Left ventricle myocardium inferior (tissue), 1 donor: ENCODE measurements at regions not wholly inside any gene's neighbourhood (a gene's known extent, or its start where the extent isn't known, plus 50 kb on each side); places are given as distances from the start of the nearest gene placed in this dataset.

ENCODE experiments used
- DNase-seq: peaks from one replicate; pipeline ENCODE4 v3.0.0-alpha.2; 2020
- H3K27ac ChIP-seq: fragments of 200-600 bp; replicated peaks from 2 replicates; pipeline ENCODE4 v1.8.0; 2021
- H3K27me3 ChIP-seq: fragments of 200-600 bp; 2 replicates; pipeline ENCODE4 v1.8.0; 2021; ENCODE audit warnings: low read depth
- H3K36me3 ChIP-seq: fragments of 200-600 bp; 2 replicates; pipeline ENCODE4 v1.8.0; 2021
- H3K4me1 ChIP-seq: fragments of 200-600 bp; 2 replicates; pipeline ENCODE4 v1.8.0; 2021
- H3K4me3 ChIP-seq: fragments of 200-600 bp; 2 replicates; pipeline ENCODE4 v1.8.0; 2021; ENCODE audit warnings: mild to moderate bottlenecking, moderate library complexity
- H3K9me3 ChIP-seq: fragments of 200-600 bp; replicated peaks from 2 replicates; pipeline ENCODE4 v1.8.0; 2021
- intact Hi-C: fragments of 100-400 bp; cut with micrococcal nuclease; formaldehyde crosslinking; loops from one replicate; pipeline ENCODE4 v1.11.0; 2022
- TF ChIP-seq, protein P1 (sequence below): fragments of 200-600 bp; IDR thresholded peaks from 2 replicates; pipeline ENCODE4 v1.8.0; 2021; ENCODE audit warnings: antibody characterized with exemption, mild to moderate bottlenecking, borderline replicate concordance
- donor health status: DM: no; HTN: yes; CAD: no; lungs with severe emphysema.

- TF ChIP-seq, protein P1, sequence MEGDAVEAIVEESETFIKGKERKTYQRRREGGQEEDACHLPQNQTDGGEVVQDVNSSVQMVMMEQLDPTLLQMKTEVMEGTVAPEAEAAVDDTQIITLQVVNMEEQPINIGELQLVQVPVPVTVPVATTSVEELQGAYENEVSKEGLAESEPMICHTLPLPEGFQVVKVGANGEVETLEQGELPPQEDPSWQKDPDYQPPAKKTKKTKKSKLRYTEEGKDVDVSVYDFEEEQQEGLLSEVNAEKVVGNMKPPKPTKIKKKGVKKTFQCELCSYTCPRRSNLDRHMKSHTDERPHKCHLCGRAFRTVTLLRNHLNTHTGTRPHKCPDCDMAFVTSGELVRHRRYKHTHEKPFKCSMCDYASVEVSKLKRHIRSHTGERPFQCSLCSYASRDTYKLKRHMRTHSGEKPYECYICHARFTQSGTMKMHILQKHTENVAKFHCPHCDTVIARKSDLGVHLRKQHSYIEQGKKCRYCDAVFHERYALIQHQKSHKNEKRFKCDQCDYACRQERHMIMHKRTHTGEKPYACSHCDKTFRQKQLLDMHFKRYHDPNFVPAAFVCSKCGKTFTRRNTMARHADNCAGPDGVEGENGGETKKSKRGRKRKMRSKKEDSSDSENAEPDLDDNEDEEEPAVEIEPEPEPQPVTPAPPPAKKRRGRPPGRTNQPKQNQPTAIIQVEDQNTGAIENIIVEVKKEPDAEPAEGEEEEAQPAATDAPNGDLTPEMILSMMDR = no peak
- Histone ChIP-seq H3K4me1 (peaks cover 4% of the 10 kb centered on the region), H3K27ac (no peak overlapping the region), H3K4me3 (no peak overlapping the region), H3K27me3 (peaks cover 29% of the 10 kb centered on the region), H3K36me3 (no peaks in the 10 kb centered on the region), H3K9me3 (peaks cover 14% of the 10 kb centered on the region)
- intact Hi-C loops = no loop called here
- DNase-seq = no peak
Measured at GRCh38 chr2:239703834-239704233, 303.0 kb upstream of the HDAC4 start.

DNA sequence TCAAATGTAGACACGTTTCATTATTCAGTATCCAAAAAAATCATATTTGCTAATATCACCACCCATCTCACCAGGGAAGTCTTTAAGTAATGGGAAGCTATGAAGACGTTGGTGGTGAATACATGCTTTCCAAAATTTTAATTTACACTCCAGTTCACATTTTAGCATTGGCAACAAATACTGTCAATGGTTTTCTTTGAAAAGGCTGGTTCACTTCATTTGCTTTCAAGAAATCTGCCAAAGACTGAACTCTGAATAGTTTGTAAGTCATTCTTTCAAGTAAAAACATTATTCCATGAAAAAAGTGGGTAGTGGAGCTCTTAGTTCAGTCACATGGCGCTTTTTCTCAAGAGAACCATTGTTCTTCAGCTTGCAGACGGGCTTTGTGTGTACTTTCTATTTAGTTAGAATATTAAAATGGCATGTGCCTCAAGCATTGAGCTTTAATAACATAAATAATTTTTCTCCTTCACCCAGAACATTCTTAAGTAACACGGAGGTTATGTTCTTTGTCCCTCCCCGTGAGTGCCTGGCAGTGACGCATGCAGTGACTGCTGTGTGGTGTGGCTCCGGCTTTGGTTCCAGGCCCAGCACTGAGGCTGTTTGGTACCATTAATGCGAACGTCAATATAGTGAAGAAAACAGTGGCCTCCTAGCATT lies 300.0 kb upstream of the HDAC4 start:
- intact Hi-C loops = no loop called here
- Histone ChIP-seq H3K4me3 (no peak overlapping the region), H3K27me3 (peaks cover 28% of the 10 kb centered on the region), H3K27ac (no peak overlapping the region), H3K4me1 (no peaks in the 10 kb centered on the region), H3K36me3 (no peaks in the 10 kb centered on the region), H3K9me3 (peaks cover 11% of the 10 kb centered on the region)
- TF ChIP-seq, protein P1 = no peak
- DNase-seq = no peak

DNA sequence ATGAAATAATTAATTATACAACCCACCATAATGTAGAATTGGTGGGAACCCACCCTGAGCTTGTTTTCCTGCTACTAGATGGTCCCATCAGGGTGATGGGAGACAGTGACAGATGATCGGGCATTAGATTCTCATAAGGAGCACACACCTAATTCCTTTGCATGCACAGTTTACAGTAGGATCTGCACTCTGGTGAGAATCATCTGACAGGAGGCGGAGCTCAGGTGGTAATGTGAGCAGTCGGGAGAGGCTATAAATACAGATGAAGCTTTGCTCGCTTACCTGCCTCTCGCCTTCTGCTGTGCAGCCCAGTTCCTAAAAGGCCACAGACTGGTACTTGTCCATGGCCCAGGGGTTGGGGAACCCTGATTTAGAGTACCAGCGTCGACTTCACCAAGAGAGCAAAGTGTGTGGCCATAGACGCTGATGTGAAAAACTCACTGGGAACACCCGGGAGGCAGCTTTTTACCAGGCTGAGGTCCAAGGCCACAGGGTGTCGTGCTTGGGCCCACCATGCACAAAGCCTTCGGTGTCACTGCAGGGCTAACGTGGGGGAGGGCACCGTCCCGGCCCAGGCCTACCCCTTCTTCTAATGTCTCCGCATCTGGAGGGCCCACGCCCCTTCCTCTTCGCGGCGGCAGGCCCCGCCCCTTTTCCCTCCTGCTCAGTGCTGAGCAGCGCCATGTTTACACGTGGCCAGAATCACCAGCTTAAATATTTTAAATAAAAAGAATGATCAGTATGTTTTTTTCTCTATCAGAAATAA lies 296.8 kb upstream of the HDAC4 start:
- H3K27ac ChIP-seq = no peak overlapping the region
- no peaks in the 10 kb centered on the region for H3K9me3 ChIP-seq
- intact Hi-C loops = no loop called here
- no peak for DNase-seq
- H3K27me3 ChIP-seq = peaks cover 9% of the 10 kb centered on the region
- H3K4me3 ChIP-seq = no peak overlapping the region
- H3K4me1 ChIP-seq = no peaks in the 10 kb centered on the region
- H3K36me3 ChIP-seq = no peaks in the 10 kb centered on the region
- TF ChIP-seq, protein P1 = no peak

- Histone ChIP-seq H3K36me3 (no peaks in the 10 kb centered on the region), H3K27ac (no peak overlapping the region), H3K27me3 (peaks cover 7% of the 10 kb centered on the region), H3K9me3 (no peaks in the 10 kb centered on the region), H3K4me1 (peaks cover 2% of the 10 kb centered on the region), H3K4me3 (no peak overlapping the region)
- TF ChIP-seq, protein P1 = no peak
- intact Hi-C loops = no loop called here
- no peak for DNase-seq
Measured at GRCh38 chr2:239696559-239697207, 295.9 kb upstream of the HDAC4 start.

DNA sequence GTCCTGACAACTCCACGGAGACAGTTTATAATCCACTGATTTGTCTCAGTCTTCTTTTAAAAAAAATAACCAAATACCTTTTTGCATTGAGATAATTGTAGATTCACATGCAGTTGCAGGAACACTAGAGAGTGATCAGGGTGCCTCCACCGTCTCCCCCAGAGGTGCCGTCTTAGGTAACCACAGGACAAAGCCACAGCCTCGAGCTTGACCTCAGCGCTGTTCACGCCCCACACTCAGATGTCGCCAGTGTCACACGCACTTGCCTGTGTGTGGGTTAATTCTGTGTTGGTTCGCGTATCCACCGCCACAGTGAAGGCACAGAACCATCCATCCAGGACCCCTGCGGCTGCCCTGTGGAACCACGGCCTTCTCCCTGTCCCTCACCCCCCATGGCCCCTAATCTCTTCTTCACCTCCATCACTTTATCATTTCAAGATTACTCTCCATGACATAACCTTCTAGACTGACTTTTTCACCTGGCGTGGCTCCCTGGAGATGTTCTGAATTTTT lies 295.0 kb upstream of the HDAC4 start:
- Histone ChIP-seq H3K4me3 (no peak overlapping the region), H3K27ac (no peak overlapping the region), H3K36me3 (no peaks in the 10 kb centered on the region), H3K27me3 (peaks cover 8% of the 10 kb centered on the region), H3K9me3 (no peaks in the 10 kb centered on the region), H3K4me1 (peaks cover 10% of the 10 kb centered on the region)
- TF ChIP-seq, protein P1 = no peak
- no peak for DNase-seq
- intact Hi-C loops = no loop called here
